NCI-H460 (cell line): ENCODE measurements at regions not wholly inside any gene's neighbourhood (a gene's known extent, or its start where the extent isn't known, plus 50 kb on each side); places are given as distances from the start of the nearest gene placed in this dataset.

Experiments used
- DNase-seq: peaks from one replicate; pipeline ENCODE4 v3.0.0-alpha.2; 2016; ENCODE audit warnings: low read depth; ENCODE audit errors: extremely low read depth
- small RNA-seq, 2 experiments: library from RNA; depleted of rRNA; stranded (forward); fragments of <200 nt; gene quantifications; one replicate each; pipeline ENCODE3, GENCODE V24; 2014

DNA sequence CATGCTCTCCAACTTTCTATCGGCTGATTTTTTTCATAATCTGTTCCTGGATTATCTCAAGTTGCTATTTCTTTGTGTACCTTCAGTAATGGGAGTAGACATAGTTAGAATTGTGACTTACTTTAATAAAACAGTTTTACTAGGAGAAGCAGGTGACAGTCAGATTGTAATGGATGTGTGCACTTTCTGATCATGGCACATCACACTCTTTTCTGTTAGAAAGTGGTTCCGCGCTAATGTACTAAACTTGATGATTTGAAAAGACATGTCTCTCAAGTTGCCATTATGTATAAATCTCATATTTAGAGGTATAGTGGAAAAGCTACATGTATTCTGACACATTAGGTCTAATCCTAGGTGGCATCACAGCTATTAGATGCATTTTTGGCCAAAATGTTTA lies 121.3 kb upstream of the CDH8 start:
- DNase-seq: no peak

DNA sequence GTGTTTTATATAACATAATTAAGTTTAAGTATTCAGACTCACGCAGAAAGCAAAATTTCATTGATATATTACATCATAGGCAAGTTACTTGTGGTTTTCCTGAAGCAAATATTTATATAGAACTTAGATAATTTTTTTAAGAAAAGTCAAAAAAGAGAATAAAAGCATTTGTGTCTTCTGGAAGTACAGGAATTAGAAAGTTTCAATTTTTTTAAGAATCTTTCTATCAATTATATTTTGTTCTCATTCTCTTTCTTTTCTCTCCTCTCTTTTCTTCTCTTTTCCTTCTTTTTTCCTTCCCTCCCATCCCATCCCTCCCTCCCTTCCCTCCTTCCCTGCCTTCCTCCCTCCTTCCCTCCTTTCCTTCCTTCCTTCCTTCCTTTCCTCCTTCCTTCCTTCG lies 120.7 kb upstream of the CDH8 start:
- DNase-seq: no peak

DNA sequence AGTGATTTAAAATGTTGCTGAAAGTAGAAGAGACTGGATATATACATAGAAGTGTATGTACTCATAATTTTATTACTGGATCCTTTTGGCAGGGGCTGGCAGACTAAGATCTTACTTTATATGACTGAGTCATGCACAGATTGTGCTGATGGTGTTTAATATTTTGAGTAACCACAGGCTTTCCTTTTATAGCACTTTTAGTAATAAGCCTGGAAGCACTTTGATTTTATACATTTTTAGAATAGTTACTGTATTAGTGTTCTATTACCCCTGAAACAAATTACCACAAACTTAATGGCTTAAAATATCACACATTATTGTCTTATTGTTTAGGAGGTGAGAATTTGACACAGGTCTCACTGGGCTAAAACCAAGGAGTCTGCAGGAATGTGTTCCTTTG lies 113.4 kb upstream of the CDH8 start:
- no peak for DNase-seq

DNA sequence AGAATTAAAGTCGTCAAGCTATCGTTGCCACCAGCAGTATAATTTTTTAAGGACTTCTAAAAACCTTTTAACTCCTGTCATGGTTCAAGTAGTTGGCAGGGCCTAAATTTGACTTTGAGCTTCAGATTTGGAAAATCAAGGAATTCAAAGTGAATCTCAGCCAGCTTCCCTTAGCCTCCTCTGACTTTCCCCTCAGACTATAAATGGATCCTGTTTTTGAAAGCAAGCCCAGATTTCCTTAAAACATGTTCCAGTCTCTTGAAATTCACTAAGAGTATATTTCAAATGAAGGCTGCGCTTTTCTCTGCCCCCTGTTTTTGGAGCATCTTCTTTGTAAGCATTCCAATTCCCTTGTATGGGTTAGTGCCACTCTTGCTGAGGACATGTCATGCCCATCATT lies 101.8 kb upstream of the CDH8 start:
- no peak for DNase-seq

DNA sequence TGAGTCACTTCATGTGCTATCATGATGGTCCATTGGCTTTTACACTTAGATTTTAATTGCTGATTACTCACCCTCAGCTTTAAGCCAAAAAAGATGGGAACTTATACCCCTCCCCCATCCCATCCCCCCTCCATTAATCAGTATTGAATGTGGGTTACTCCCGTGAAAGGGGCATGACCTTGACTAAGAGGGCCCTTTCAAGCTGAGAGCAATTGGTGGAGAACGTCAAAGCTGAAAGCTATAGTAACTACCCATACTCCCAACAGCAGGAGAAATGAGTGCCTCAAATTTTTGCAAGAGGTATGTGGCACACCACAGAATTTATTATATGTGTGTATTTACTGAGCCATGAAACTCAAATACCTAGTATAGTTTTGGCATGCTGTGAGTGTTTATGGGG lies 99.7 kb upstream of the CDH8 start:
- no peak for DNase-seq

DNA sequence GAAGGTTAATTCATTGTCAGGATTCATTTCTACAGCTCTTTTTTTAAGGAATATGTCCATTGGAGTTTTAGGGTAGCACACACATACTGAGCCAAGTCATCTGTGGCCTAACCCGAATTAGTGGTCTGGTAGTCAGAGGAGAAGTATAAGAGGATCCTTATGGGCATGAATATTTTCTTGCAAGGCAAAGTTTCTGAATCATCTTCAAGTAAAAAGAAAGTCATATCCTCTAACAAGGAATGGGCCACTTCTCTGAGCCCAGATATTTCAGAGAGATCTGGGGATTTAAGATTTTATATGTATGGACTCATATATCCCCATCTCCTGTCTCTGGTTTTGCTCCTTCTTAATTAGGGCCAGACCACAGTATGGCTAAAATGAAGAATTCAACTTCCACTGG lies 99.2 kb upstream of the CDH8 start:
- no peak for DNase-seq

DNA sequence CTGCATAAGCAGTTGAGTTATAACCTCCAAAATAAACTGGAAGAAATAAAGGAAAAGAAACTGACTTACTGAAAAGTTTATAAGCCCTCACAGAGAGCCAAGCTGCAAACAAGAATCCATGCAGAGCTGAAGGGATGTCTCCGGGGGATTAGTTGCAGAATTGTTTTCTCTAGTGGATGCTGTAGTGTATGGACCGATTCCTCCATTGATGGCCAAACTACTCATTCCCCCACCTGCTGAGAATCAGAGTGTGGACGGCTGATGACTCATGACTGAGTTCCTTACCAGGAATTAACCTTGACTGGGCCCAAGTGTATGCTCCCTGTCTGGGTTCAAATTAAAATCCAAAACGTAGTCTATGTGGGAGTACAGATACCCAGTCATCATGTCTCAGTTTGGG lies 93.9 kb upstream of the CDH8 start:
- no peak for DNase-seq

DNA sequence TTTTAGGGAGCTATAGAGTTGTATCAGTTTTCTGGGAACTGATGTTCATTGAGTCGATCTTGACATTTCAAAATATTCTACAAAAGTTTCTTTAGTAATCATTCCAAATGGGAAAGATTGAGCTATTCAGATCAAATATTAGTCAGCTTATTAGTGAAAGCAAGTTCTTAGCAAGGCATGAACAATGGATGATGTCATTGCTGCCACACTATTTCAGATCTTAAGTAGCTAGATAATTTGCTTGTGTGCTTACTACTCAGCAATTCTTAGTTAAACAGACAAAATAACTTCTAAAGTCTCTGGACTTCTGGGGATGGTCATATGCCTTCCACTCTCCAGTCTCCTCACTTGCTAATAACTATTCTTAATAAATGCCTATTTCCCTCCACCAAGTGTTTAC lies 69.0 kb upstream of the CDH8 start:
- DNase-seq: no peak

DNA sequence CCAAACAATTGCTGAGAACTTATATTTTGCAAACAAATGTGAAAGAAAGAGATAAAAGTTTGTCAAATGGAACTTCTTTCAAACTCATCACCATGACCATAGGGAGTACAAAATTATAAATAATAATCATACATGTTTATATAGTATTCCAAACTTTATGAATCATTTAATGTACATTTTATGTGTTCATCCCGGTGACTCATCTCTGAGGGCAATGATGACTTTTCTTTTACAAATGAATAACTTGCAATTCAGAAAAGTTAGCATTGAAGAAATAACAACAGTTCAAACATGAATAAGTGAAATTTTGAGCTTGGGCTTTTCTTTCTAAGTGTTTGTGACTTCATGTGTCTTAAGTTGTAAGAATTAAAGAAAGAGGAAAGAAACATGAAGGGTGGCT lies 66.3 kb upstream of the CDH8 start:
- no peak for DNase-seq

DNA sequence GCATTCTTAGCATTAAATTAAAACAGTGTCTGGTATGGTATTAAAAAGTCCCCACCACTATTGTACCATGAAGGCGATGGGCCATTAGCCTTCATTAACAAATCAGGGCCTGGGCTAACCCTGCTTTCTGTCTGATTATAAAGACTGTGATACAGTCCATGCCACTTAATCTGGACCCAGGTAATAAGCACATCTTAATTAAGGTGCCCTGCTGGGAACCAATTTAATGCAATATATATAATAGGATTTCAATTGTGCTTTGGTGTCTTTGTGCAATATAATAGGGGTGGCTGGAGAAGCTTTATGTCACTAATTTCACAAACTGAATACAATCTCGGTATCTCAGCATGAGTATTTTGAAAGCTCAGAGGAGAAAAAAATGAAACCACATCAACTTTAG lies 64.4 kb upstream of the CDH8 start:
- no peak for DNase-seq

DNA sequence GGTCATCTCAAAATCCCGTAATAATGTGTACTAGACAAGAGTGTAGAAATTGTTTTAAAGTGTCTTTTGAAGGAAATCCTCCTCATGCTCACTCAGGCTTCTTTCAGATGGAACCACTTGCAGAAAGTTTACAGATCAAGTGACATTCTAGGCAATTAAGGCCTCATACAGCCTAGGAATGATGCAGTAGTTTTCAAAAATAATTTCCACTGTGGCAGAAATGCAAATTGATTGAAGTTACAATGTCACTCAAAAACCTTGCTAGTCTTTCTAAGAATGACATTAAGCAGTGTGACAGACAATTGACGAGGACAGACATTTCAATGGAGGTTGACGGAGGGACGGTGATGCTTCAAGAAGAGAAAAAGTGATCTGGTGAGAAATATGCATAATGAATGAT lies 53.5 kb upstream of the CDH8 start:
- DNase-seq: no peak

DNA sequence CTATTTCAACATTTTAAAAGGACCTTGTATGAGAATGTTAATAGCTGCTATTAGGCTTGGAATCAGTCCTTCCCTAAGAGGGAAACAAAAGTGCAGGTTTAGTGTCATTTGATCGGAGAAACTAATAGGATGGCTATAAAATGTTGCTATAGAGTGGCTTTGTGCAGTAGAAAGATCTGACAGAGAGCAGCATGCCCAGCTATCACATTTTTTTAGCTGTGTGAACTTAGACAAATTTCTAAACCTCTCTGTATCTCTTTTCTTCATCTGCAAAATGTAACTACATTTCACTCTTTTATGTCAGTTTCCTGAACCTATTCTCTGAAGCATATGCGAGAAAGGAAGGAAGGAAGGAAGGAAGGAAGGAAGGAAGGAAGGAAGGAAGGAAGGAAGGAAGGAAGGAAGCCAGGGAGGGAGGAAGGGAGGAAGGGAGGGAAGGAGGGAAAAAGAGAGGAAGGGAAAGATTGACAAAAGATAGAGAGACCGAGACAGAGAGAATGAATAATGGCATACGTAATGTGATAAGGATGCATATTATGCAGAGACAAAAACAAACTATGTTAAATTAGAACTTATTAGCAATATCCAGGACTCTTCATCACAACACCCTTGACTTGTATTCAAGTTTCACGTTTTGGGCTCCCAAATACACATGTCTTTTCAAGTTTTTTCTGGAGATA lies 52.6 kb upstream of the CDH8 start:
- DNase-seq: no peak

Small RNA genes lying in the stretch of these regions (small RNA-seq; reads per million reads assigned to genes)
- gene AC009101.1 (0 reads per million in 2 experiments), gene AC009161.2 (0 reads per million in 2 experiments), gene AC018846.1 (0 reads per million in 2 experiments), gene AC138305.3 (0 reads per million in 2 experiments), gene RNU6-21P (0 reads per million in 2 experiments)
